Activated naive CD8-positive, alpha-beta T cell treated with anti-CD3 and anti-CD28 coated beads, Interleukin-2, amount 50 U/mL, for 24 hours (primary cell): ENCODE measurements at regions not wholly inside any gene's neighbourhood (a gene's known extent, or its start where the extent isn't known, plus 50 kb on each side); places are given as distances from the start of the nearest gene placed in this dataset.

ENCODE experiments used
- ATAC-seq: fragments of 150-1000 bp; cut with Tn5 transposase; one replicate; pipeline ENCODE4 v1.10.0; 2021
- DNase-seq: peaks from one replicate; pipeline ENCODE4 v3.0.0; 2021
- H3K27ac Mint-ChIP-seq: one replicate; pipeline ENCODE4 v1.8.0; 2021; ENCODE audit warnings: mild to moderate bottlenecking, mixed read lengths
- H3K27me3 Mint-ChIP-seq: one replicate; pipeline ENCODE4 v1.8.0; 2021; ENCODE audit warnings: mixed read lengths
- H3K36me3 Mint-ChIP-seq: one replicate; pipeline ENCODE4 v1.8.0; 2021; ENCODE audit warnings: low read depth, mixed read lengths
- H3K4me1 Mint-ChIP-seq: one replicate; pipeline ENCODE4 v1.8.0; 2021; ENCODE audit warnings: mixed read lengths
- H3K4me3 Mint-ChIP-seq: one replicate; pipeline ENCODE4 v1.8.0; 2021; ENCODE audit warnings: mild to moderate bottlenecking, moderate library complexity, mixed read lengths
- H3K9me3 Mint-ChIP-seq: one replicate; pipeline ENCODE4 v1.8.0; 2021; ENCODE audit warnings: mixed read lengths

DNA sequence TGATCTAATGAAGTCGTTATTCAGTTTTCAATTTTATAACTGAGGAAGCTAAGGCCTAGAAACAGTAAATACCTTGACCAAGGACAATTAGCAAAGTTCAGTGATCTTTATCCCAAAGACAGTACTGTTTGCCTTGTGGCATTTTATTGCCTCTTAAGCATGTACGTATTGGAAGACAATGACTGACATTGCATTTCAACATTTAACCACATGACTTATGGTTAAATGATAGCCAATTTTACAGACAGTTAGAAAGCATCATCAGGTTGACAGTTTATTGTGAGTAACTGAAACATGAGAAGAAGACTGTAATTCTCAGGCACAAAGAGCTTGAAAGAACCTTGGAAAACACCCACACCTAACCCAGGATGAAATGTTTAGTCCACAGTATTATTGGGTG is 390.8 kb upstream of the ZNF385D start:
- H3K4me3 Mint-ChIP-seq, result no peak overlapping the region
- no peaks in the 10 kb centered on the region for H3K27me3 Mint-ChIP-seq
- DNase-seq (no peak), ATAC-seq (no peak)
- H3K36me3 Mint-ChIP-seq, result no peaks in the 10 kb centered on the region
- H3K4me1 Mint-ChIP-seq, result no peaks in the 10 kb centered on the region
- peaks cover under 1% of the 10 kb centered on the region for H3K9me3 Mint-ChIP-seq
- no peak overlapping the region for H3K27ac Mint-ChIP-seq

GRCh38 chr3:22147161-22147560 is 396.2 kb upstream of the ZNF385D start:
- H3K27ac Mint-ChIP-seq, result no peak overlapping the region
- DNase-seq (no peak), ATAC-seq (no peak)
- H3K4me1 Mint-ChIP-seq, result no peaks in the 10 kb centered on the region
- no peak overlapping the region for H3K4me3 Mint-ChIP-seq
- H3K27me3 Mint-ChIP-seq, result no peaks in the 10 kb centered on the region
- H3K9me3 Mint-ChIP-seq, result no peaks in the 10 kb centered on the region
- no peaks in the 10 kb centered on the region for H3K36me3 Mint-ChIP-seq

GRCh38 chr3:22156868-22157267 is 405.9 kb upstream of the ZNF385D start:
- H3K27ac Mint-ChIP-seq, result no peak overlapping the region
- no peak for ATAC-seq
- no peak for DNase-seq
- no peaks in the 10 kb centered on the region for H3K36me3 Mint-ChIP-seq
- no peaks in the 10 kb centered on the region for H3K4me1 Mint-ChIP-seq
- H3K9me3 Mint-ChIP-seq, result peaks cover 8% of the 10 kb centered on the region
- no peaks in the 10 kb centered on the region for H3K27me3 Mint-ChIP-seq
- H3K4me3 Mint-ChIP-seq, result no peak overlapping the region

- H3K4me1 Mint-ChIP-seq, result no peaks in the 10 kb centered on the region
- H3K4me3 Mint-ChIP-seq, result no peak overlapping the region
- no peaks in the 10 kb centered on the region for H3K27me3 Mint-ChIP-seq
- peaks cover 5% of the 10 kb centered on the region for H3K9me3 Mint-ChIP-seq
- DNase-seq (no peak), ATAC-seq (no peak)
- no peaks in the 10 kb centered on the region for H3K36me3 Mint-ChIP-seq
- H3K27ac Mint-ChIP-seq, result no peak overlapping the region
Observed at GRCh38 chr3:22157848-22158247, 406.8 kb upstream of the ZNF385D start.

- no peaks in the 10 kb centered on the region for H3K27me3 Mint-ChIP-seq
- no peak overlapping the region for H3K4me3 Mint-ChIP-seq
- no peaks in the 10 kb centered on the region for H3K36me3 Mint-ChIP-seq
- peaks cover 5% of the 10 kb centered on the region for H3K9me3 Mint-ChIP-seq
- no peak for ATAC-seq
- H3K27ac Mint-ChIP-seq, result no peak overlapping the region
- DNase-seq, result no peak
- no peaks in the 10 kb centered on the region for H3K4me1 Mint-ChIP-seq
Observed at GRCh38 chr3:22159004-22159695, 408.1 kb upstream of the ZNF385D start.

DNA sequence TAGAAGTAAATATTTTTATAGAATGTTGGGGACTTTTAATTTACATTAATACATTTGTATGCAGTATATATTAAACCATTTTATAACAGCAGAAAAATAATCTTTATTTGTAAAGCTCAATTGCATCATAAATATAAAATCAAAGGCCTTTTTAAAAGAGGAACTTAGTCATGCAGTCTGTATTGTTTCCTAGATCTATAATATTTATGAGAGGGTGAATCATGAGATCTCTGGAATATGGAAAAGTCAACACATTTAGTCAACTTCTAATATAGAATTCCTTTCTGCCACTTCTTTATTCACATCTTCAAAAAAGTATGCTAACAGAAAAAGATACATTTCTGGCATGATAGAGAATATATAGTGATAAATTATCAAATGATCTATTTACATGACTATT is 410.3 kb upstream of the ZNF385D start:
- no peaks in the 10 kb centered on the region for H3K36me3 Mint-ChIP-seq
- H3K27me3 Mint-ChIP-seq, result no peaks in the 10 kb centered on the region
- H3K4me3 Mint-ChIP-seq, result no peak overlapping the region
- no peak for ATAC-seq
- no peak for DNase-seq
- no peaks in the 10 kb centered on the region for H3K4me1 Mint-ChIP-seq
- peaks cover 10% of the 10 kb centered on the region for H3K9me3 Mint-ChIP-seq
- no peak overlapping the region for H3K27ac Mint-ChIP-seq

GRCh38 chr3:22170370-22170769 is 419.4 kb upstream of the ZNF385D start:
- H3K36me3 Mint-ChIP-seq, result no peaks in the 10 kb centered on the region
- no peak for DNase-seq
- H3K9me3 Mint-ChIP-seq, result peaks cover 10% of the 10 kb centered on the region
- no peaks in the 10 kb centered on the region for H3K4me1 Mint-ChIP-seq
- no peak overlapping the region for H3K4me3 Mint-ChIP-seq
- no peak for ATAC-seq
- no peaks in the 10 kb centered on the region for H3K27me3 Mint-ChIP-seq
- no peak overlapping the region for H3K27ac Mint-ChIP-seq

- no peak overlapping the region for H3K27ac Mint-ChIP-seq
- no peaks in the 10 kb centered on the region for H3K36me3 Mint-ChIP-seq
- H3K9me3 Mint-ChIP-seq, result no peaks in the 10 kb centered on the region
- H3K4me3 Mint-ChIP-seq, result no peak overlapping the region
- DNase-seq (no peak), ATAC-seq (no peak)
- H3K4me1 Mint-ChIP-seq, result no peaks in the 10 kb centered on the region
- no peaks in the 10 kb centered on the region for H3K27me3 Mint-ChIP-seq
Observed at GRCh38 chr3:22172964-22173363, 422.0 kb upstream of the ZNF385D start.

DNA sequence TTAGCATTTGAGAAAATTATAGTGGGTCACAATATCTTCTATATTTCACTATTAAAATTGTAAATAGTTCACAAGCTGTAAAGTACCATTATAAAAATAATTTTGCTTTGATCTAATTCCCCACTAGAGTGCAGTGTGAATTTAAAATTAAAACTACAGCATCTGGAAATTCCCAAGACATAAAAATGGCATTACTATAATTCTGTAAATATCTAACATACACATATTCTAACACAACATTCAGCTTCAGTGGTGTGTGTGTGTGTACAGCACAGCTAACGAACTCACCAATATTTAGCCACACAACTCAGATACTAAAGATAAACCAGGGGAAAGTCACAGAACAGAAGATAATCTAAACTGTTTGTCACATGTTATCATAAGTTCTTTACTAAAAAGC is 424.9 kb upstream of the ZNF385D start:
- H3K36me3 Mint-ChIP-seq, result no peaks in the 10 kb centered on the region
- no peak overlapping the region for H3K27ac Mint-ChIP-seq
- H3K27me3 Mint-ChIP-seq, result no peaks in the 10 kb centered on the region
- H3K4me1 Mint-ChIP-seq, result no peaks in the 10 kb centered on the region
- ATAC-seq, result no peak
- H3K4me3 Mint-ChIP-seq, result no peak overlapping the region
- no peaks in the 10 kb centered on the region for H3K9me3 Mint-ChIP-seq
- DNase-seq, result no peak

GRCh38 chr3:22176911-22177310 is 425.9 kb upstream of the ZNF385D start:
- no peaks in the 10 kb centered on the region for H3K27me3 Mint-ChIP-seq
- ATAC-seq, result no peak
- H3K27ac Mint-ChIP-seq, result no peak overlapping the region
- H3K4me1 Mint-ChIP-seq, result no peaks in the 10 kb centered on the region
- DNase-seq, result no peak
- H3K4me3 Mint-ChIP-seq, result no peak overlapping the region
- no peaks in the 10 kb centered on the region for H3K36me3 Mint-ChIP-seq
- H3K9me3 Mint-ChIP-seq, result no peaks in the 10 kb centered on the region

DNA sequence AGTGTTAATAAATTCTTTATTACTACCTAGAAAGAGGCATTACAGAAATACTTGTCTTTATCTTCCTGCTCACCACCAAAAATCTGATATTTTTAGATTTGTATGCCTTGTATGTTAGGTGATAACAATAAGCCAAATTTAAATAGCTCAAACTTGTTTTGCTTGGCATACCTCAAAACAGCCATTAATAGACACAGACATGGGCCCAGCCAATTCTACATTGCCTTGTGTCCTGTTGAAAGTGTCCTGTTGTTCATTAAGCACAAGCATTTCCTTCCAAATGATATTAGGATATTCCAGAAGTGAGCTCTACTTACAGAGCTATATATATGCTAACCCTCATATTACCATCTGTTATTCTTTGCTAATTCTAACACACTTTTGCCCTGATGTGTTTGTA is 438.6 kb upstream of the ZNF385D start:
- no peak for ATAC-seq
- H3K4me3 Mint-ChIP-seq, result no peak overlapping the region
- H3K4me1 Mint-ChIP-seq, result no peaks in the 10 kb centered on the region
- peaks cover 7% of the 10 kb centered on the region for H3K9me3 Mint-ChIP-seq
- H3K36me3 Mint-ChIP-seq, result no peaks in the 10 kb centered on the region
- no peaks in the 10 kb centered on the region for H3K27me3 Mint-ChIP-seq
- no peak overlapping the region for H3K27ac Mint-ChIP-seq
- DNase-seq, result no peak

DNA sequence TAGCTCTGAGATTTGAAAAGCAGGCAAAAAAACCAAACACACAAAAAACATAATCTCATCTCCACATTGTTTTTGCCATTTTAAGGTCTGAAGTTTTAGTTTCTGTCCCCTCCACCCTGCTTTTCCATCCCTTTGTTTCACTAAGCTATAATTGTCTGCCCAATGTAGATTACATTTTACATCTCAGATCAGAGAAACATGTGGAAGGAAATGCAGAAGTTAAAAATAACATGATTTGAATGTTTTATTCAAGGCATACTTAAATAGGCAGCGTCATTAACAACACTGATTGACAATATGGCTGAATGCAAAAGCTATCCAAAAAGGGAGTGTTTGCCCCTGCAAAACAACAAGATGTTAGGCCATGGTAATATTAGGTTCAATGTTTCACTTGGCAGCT is 448.1 kb upstream of the ZNF385D start:
- ATAC-seq (no peak), DNase-seq (no peak)
- Mint-ChIP-seq H3K9me3 (peaks cover 7% of the 10 kb centered on the region), H3K4me3 (no peak overlapping the region), H3K36me3 (no peaks in the 10 kb centered on the region), H3K27ac (no peak overlapping the region), H3K4me1 (no peaks in the 10 kb centered on the region), H3K27me3 (no peaks in the 10 kb centered on the region)

- peaks cover 2% of the 10 kb centered on the region for H3K27me3 Mint-ChIP-seq
- H3K36me3 Mint-ChIP-seq, result no peaks in the 10 kb centered on the region
- H3K27ac Mint-ChIP-seq, result no peak overlapping the region
- H3K4me3 Mint-ChIP-seq, result no peak overlapping the region
- no peaks in the 10 kb centered on the region for H3K4me1 Mint-ChIP-seq
- no peak for ATAC-seq
- H3K9me3 Mint-ChIP-seq, result peaks cover 12% of the 10 kb centered on the region
- no peak for DNase-seq
Observed at GRCh38 chr3:22208844-22209243, 457.8 kb upstream of the ZNF385D start.

DNA sequence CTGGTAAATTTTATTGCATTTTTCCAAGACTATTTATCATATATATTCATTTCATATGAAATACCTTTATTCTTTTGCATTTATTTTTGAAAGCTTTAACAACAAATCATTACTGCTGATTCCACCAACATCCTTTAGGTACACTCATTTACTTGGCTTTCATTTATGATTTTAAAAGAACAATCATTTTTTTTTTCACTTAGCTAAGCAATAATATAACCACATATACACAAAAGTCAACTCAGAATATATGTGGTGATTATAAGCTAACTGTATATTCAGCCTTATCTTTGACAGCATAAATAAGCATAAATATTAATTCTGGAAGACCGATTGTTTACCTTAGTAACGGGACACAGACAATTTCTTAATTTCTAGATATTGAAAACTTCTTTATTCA is 458.6 kb upstream of the ZNF385D start:
- ATAC-seq (no peak), DNase-seq (no peak)
- peaks cover 7% of the 10 kb centered on the region for H3K9me3 Mint-ChIP-seq
- no peaks in the 10 kb centered on the region for H3K4me1 Mint-ChIP-seq
- no peak overlapping the region for H3K27ac Mint-ChIP-seq
- no peaks in the 10 kb centered on the region for H3K36me3 Mint-ChIP-seq
- H3K4me3 Mint-ChIP-seq, result no peak overlapping the region
- peaks cover 1% of the 10 kb centered on the region for H3K27me3 Mint-ChIP-seq

GRCh38 chr3:22210693-22211092 is 459.7 kb upstream of the ZNF385D start:
- Mint-ChIP-seq H3K27me3 (no peaks in the 10 kb centered on the region), H3K9me3 (peaks cover 4% of the 10 kb centered on the region), H3K36me3 (no peaks in the 10 kb centered on the region), H3K4me3 (no peak overlapping the region), H3K4me1 (no peaks in the 10 kb centered on the region), H3K27ac (no peak overlapping the region)
- ATAC-seq (no peak), DNase-seq (no peak)

GRCh38 chr3:22216601-22217000 is 465.6 kb upstream of the ZNF385D start:
- H3K27me3 Mint-ChIP-seq, result no peaks in the 10 kb centered on the region
- no peaks in the 10 kb centered on the region for H3K36me3 Mint-ChIP-seq
- ATAC-seq (no peak), DNase-seq (no peak)
- H3K27ac Mint-ChIP-seq, result no peak overlapping the region
- no peak overlapping the region for H3K4me3 Mint-ChIP-seq
- peaks cover 7% of the 10 kb centered on the region for H3K9me3 Mint-ChIP-seq
- H3K4me1 Mint-ChIP-seq, result no peaks in the 10 kb centered on the region
